ENCODE measurements at regions not wholly inside any gene's neighbourhood (a gene's known extent, or its start where the extent isn't known, plus 50 kb on each side); places are given as distances from the start of the nearest gene placed in this dataset.

GRCh38 chr2:145194673-145195072 lies 674.8 kb upstream of the ZEB2 start:
- DNase-seq: no peak

- DNase-seq: no peak
These were observed 670.2 kb upstream of the ZEB2 start for GRCh38 chr2:145190031-145190703.

- DNase-seq: no peak
These were observed 666.4 kb upstream of the ZEB2 start for GRCh38 chr2:145186303-145186702.

- no peak for DNase-seq
These were observed 665.8 kb upstream of the ZEB2 start for GRCh38 chr2:145185696-145186095.

- DNase-seq: no peak
These were observed 665.1 kb upstream of the ZEB2 start for GRCh38 chr2:145184741-145185651.

GRCh38 chr2:145169285-145169684 lies 649.4 kb upstream of the ZEB2 start:
- DNase-seq: no peak

GRCh38 chr2:145168091-145168490 lies 648.2 kb upstream of the ZEB2 start:
- DNase-seq: no peak

GRCh38 chr2:145166731-145167302 lies 646.9 kb upstream of the ZEB2 start:
- no peak for DNase-seq

GRCh38 chr2:145161656-145162055 lies 641.7 kb upstream of the ZEB2 start:
- no peak for DNase-seq

GRCh38 chr2:145160855-145161254 lies 640.9 kb upstream of the ZEB2 start:
- DNase-seq: no peak

GRCh38 chr2:145159676-145160075 lies 639.8 kb upstream of the ZEB2 start:
- DNase-seq: no peak

GRCh38 chr2:145157741-145158591 lies 638.0 kb upstream of the ZEB2 start:
- DNase-seq: no peak

GRCh38 chr2:145157036-145157675 lies 637.2 kb upstream of the ZEB2 start:
- DNase-seq: no peak

GRCh38 chr2:145156199-145156598 lies 636.3 kb upstream of the ZEB2 start:
- DNase-seq: no peak

GRCh38 chr2:145155196-145155595 lies 635.3 kb upstream of the ZEB2 start:
- no peak for DNase-seq

- no peak for DNase-seq
These were observed 634.8 kb upstream of the ZEB2 start for GRCh38 chr2:145154731-145155130.

GRCh38 chr2:145146691-145147090 lies 626.8 kb upstream of the ZEB2 start:
- DNase-seq: no peak

GRCh38 chr2:145144131-145144728 lies 624.3 kb upstream of the ZEB2 start:
- no peak for DNase-seq

- DNase-seq: no peak
These were observed 622.1 kb upstream of the ZEB2 start for GRCh38 chr2:145141981-145142380.

GRCh38 chr2:145140658-145141057 lies 620.7 kb upstream of the ZEB2 start:
- no peak for DNase-seq

GRCh38 chr2:145138626-145139025 lies 618.7 kb upstream of the ZEB2 start:
- DNase-seq: no peak

- no peak for DNase-seq
These were observed 618.0 kb upstream of the ZEB2 start for GRCh38 chr2:145137901-145138300.
